GM19397 (cell line): ENCODE measurements at regions not wholly inside any gene's neighbourhood (a gene's known extent, or its start where the extent isn't known, plus 50 kb on each side); places are given as distances from the start of the nearest gene placed in this dataset.
"Not testable (repeated sequence)": the region's sequence is repeated elsewhere in the genome, so short reads cannot be mapped to it uniquely, and the experiment has no call there.

Experiments used
- ATAC-seq: cut with Tn5 transposase; IDR thresholded peaks from one replicate; pipeline ENCODE4 v1.9.1; 2021; ENCODE audit warnings: mild to moderate bottlenecking, moderate library complexity; ENCODE audit not compliant: unreplicated experiment

- peak; percentile 90 for ATAC-seq
Observed at GRCh38 chr18:32884543-32884942, 111.7 kb upstream of the KLHL14 start.

GRCh38 chr18:32881009-32881408 is 108.2 kb upstream of the KLHL14 start:
- ATAC-seq, result no peak

- no peak for ATAC-seq
Observed at GRCh38 chr18:32879497-32879896, 106.7 kb upstream of the KLHL14 start.

DNA sequence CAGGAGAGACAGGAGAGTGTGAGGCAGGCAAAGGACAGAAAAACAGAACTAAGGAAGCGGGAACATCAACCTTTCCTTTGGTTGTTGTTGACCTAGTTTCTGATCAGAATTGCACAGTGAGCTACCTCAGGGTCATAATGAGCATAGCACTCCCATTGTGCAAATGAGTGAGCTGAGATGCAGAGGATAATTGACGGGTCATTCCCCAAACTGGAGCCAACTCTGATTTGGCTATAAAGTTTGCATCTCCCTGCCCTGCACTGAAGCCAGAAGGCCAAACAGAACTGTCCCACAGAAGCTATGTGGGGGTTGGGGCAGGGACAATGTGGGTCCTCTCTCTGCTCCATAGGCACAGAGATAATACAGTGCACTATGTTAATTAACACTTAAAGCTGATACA is 105.6 kb upstream of the KLHL14 start:
- ATAC-seq, result no peak

- no peak for ATAC-seq
Observed at GRCh38 chr18:32877371-32877770, 104.5 kb upstream of the KLHL14 start.

- no peak for ATAC-seq
Observed at GRCh38 chr18:32875625-32876024, 102.8 kb upstream of the KLHL14 start.

- no peak for ATAC-seq
Observed at GRCh38 chr18:32871786-32872185, 99.0 kb upstream of the KLHL14 start.

DNA sequence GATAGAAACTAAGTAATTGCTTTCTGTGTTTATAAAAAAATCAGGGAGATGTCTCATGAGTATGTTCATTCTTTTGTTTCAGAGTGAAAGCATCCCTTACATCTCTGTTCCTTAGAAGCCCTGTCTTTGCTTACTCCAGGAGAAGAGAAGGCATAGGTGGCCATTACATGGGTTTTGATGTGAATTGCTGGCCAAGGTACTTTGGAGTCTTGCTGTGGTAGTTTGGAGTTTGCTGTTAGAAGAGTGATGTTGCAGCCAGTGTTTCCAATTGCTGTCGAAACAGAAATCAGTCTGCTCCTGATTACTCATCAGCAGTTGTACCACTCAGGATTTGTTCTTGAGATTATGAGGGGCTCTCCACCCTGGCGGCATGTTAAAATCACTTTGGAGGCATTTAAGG is 97.8 kb upstream of the KLHL14 start:
- ATAC-seq, result no peak

GRCh38 chr18:32868406-32868805 is 95.6 kb upstream of the KLHL14 start:
- no peak for ATAC-seq

DNA sequence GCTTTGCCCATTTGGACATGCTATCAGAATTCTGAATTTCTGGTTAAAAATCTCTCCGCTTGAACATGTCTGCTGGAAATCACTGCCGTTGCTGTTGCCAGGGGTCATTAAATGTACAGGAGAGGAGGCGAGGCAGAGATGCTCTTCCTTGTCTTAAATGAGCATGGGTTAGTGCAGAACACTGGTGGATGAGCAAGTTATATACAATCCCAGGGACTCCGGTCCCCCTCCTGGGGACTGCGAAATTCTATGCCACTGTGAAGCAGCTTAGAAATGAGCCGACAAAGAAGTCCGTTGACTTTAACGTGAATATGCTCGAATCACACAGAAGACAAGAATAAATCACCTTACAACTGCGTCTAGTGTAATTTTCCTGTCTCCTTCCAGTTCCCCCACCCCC is 95.1 kb upstream of the KLHL14 start:
- no peak for ATAC-seq

GRCh38 chr18:32867330-32867729 is 94.5 kb upstream of the KLHL14 start:
- ATAC-seq, result no peak

- not testable (repeated sequence) for ATAC-seq
Observed at GRCh38 chr18:32862031-32862430, 89.2 kb upstream of the KLHL14 start.

DNA sequence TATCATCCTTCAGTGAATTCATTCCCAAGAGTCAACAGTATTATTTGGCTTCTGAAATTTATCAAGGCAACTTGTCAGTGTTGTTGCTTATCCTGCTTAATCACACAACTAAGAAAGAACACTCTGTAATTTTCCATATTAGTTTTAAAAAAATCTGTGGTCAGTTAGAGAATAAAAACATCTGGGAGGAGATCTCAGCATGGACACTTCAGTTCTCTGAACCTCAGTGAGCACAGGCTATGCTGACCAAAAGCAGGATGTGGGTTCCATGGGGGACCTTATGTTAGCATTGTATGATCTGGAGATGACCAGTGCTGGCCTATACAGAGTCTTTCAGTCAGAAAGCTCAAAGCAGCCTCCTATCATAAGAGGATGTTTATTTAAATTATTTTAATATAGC is 79.1 kb upstream of the KLHL14 start:
- ATAC-seq, result no peak

DNA sequence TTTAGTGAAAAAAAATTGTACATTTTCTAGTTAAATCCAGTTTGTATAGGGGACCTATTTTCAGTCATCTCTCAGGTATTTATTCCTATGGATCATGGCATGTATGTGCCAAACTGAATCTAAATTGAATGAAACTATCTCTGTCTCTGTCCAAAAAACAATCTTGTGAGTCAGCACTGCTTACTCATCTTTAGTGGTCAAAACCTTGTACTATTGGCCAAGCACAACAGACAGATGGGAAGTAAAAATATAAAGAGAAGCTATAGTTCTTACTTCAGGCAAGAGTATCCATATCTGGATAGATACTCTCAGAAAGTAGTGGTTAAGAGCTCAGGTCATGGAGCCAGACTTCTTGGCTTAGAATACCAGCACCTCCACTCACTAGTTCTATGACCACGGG is 76.0 kb upstream of the KLHL14 start:
- ATAC-seq, result no peak

DNA sequence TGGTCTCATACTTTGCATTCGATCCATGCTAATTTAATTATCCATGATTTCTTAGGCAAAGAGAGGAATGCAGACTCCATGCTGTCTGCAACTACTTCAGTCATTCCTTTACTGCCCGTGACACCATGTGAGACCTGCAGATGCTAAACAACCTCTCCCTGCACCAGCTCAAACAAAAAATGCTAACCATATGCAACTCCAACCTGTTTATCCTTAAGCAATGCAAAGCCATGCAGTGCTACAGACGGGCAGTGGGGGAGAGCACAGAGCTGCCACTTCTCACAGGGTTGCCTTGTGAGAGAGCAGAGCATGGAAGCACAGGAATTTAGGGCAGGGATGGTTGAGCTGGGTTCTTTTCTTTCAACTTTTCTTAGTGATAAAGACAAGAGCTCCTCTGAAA is 74.9 kb upstream of the KLHL14 start:
- ATAC-seq, result no peak

- ATAC-seq, result no peak
Observed at GRCh38 chr18:32846896-32847295, 74.1 kb upstream of the KLHL14 start.

DNA sequence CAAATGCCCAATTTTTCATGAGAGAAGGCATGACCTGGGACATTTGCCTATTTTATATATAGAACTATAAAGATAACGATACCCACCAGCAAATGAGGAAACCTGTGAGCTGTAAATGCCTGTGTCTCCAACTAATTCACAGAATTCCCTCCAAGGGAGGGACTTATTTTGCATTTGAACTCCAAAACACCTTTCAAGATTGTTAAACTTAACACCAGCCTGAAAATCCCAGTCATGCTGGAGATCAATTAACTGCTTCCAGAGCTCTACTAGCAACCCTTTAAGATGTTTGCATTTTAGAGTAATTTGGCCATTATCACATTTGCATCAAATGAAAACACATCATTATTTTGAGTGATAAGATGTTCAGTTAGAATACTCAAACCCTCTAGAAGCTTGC is 68.1 kb upstream of the KLHL14 start:
- ATAC-seq, result no peak

GRCh38 chr18:32835951-32836350 is 63.1 kb upstream of the KLHL14 start:
- ATAC-seq, result no peak

GRCh38 chr18:32831781-32832180 is 59.0 kb upstream of the KLHL14 start:
- ATAC-seq, result no peak

DNA sequence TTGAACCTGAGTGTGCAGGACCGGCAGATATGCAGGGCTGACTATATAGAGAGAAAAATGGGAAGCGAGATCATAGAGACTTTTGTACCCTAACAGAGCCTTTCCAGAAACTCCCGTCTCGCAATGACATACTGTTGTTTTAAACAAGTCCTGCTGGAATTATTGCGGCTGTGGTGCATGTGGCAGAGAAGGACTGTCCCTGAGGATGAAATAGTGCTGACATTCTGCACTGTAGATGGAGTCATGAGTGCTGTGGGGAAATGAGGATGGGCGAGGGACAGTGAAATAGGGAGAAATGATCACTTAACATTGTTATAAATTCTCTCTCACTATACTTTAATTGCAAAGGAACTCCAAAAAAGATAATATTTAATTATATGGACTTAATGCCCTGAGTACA is 50.4 kb upstream of the KLHL14 start:
- no peak for ATAC-seq
